Upper lobe of left lung (tissue), 4 donors: ENCODE measurements at regions not wholly inside any gene's neighbourhood (a gene's known extent, or its start where the extent isn't known, plus 50 kb on each side); places are given as distances from the start of the nearest gene placed in this dataset.

Experiments
- EP300 ChIP-seq, 4 donors: sonication (generic); formaldehyde crosslinking; IDR thresholded peaks; one replicate each; pipeline ENCODE4 v1.5.1; 2017; ENCODE audit warnings: antibody characterized with exemption in 4 of 4, control low read depth in 2 of 4
- POLR2A ChIP-seq, 4 donors: fragments of 450-650 bp; IDR thresholded peaks; one replicate each; pipeline ENCODE4 v1.5.1; 2016 to 2017; ENCODE audit warnings: antibody characterized with exemption in 4 of 4, mild to moderate bottlenecking in 2 of 4
- POLR2AphosphoS5 ChIP-seq, 2 donors: sonication (generic); formaldehyde crosslinking; IDR thresholded peaks; one replicate each; pipeline ENCODE4 v1.5.1; 2017; ENCODE audit warnings: antibody characterized with exemption in 2 of 2
- TF ChIP-seq, protein P1 (sequence below), 6 experiments: fragments of 450-650 bp in 4 of 6; fragments of 200-600 bp in 2 of 6; sonication (generic) in 2 of 6; IDR thresholded peaks; one replicate each; pipeline ENCODE4 v1.5.1; 2016 to 2019; ENCODE audit warnings: antibody characterized with exemption in 6 of 6

DNA sequence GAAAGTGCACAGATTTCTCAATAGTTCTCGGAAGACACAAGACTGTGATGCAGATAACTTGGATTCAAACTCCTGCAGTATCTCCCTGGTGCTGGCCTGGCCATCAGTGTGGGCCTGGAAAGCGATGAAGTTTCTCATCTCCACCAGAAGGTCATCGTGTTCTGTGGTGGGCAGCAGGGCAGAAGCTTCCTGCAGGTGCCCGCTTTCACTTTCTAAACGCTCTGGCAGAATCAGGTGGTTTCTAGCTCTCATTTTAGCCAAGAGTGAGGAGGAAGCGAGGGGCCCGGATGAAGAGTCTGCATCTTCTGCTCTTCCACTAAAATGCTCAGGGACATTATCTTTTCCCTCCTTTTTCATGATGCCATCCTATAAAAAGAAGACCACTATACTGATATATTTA is 63.0 kb upstream of the DRGX start:
- no peak for TF ChIP-seq POLR2A (IDR thresholded peaks at IDR 0.05)
- TF ChIP-seq, protein P1, sequence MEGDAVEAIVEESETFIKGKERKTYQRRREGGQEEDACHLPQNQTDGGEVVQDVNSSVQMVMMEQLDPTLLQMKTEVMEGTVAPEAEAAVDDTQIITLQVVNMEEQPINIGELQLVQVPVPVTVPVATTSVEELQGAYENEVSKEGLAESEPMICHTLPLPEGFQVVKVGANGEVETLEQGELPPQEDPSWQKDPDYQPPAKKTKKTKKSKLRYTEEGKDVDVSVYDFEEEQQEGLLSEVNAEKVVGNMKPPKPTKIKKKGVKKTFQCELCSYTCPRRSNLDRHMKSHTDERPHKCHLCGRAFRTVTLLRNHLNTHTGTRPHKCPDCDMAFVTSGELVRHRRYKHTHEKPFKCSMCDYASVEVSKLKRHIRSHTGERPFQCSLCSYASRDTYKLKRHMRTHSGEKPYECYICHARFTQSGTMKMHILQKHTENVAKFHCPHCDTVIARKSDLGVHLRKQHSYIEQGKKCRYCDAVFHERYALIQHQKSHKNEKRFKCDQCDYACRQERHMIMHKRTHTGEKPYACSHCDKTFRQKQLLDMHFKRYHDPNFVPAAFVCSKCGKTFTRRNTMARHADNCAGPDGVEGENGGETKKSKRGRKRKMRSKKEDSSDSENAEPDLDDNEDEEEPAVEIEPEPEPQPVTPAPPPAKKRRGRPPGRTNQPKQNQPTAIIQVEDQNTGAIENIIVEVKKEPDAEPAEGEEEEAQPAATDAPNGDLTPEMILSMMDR (IDR thresholded peaks at IDR 0.05), result no peak
- TF ChIP-seq POLR2AphosphoS5 (IDR thresholded peaks at IDR 0.05), result no peak
- TF ChIP-seq EP300 (IDR thresholded peaks at IDR 0.05), result no peak
